HEK293 (cell line): ENCODE measurements at regions not wholly inside any gene's neighbourhood (a gene's known extent, or its start where the extent isn't known, plus 50 kb on each side); places are given as distances from the start of the nearest gene placed in this dataset.

Experiments
- CTCF ChIA-PET: fragments of 350-600 bp; formaldehyde crosslinking; extraction: SDS; loops from one replicate; lab custom pipeline; 2021; ENCODE audit warnings: antibody characterized with exemption; lab: Yijun Ruan, JAX
- POLR2A ChIA-PET: fragments of 300-600 bp; formaldehyde crosslinking; extraction: SDS; loops from one replicate; lab custom pipeline; 2020; ENCODE audit warnings: antibody characterized with exemption, inconsistent platforms; lab: Yijun Ruan, JAX
- H3K27ac ChIP-seq: fragments of 200-500 bp; sonication (Bioruptor generic); 2 replicates; pipeline ENCODE4 v1.5.1; 2014; ENCODE audit warnings: low read depth, low read length, control low read depth, inconsistent platforms; ENCODE audit errors: extremely low read depth
- H3K36me3 ChIP-seq, 2 experiments: fragments of 200-500 bp in 1 of 2; sonication (Bioruptor generic) in 1 of 2; 1 replicate in 1 of 2; 2 replicates in 1 of 2; pipeline ENCODE4 v1.5.1; 2014 to 2017; ENCODE audit warnings: inconsistent platforms in 2 of 2, low read length in 2 of 2; ENCODE audit not compliant: control insufficient read depth in 2 of 2, insufficient read depth in 1 of 2
- H3K4me1 ChIP-seq: fragments of 200-500 bp; sonication (Bioruptor generic); 2 replicates; pipeline ENCODE4 v1.5.1; 2014; ENCODE audit warnings: mild to moderate bottlenecking, low read length, inconsistent platforms; ENCODE audit not compliant: control insufficient read depth, insufficient read depth
- H3K4me3 ChIP-seq: 2 replicates; pipeline ENCODE4 v1.5.1; 2011; ENCODE audit warnings: low read depth, mild to moderate bottlenecking, control low read depth, low read length, moderate library complexity
- H3K9me3 ChIP-seq: fragments of 200-500 bp; sonication (Bioruptor generic); 2 replicates; pipeline ENCODE4 v1.5.1; 2014; ENCODE audit warnings: low read depth, low read length, inconsistent platforms; ENCODE audit not compliant: control insufficient read depth, insufficient read depth
- FEZF1 ChIP-seq: fragments of 450-650 bp; formaldehyde crosslinking; IDR thresholded peaks from 2 replicates; pipeline ENCODE4 v1.5.1; 2016; ENCODE audit warnings: missing biosample characterization, missing genetic modification characterization
- GFI1B ChIP-seq: fragments of 450-650 bp; formaldehyde crosslinking; IDR thresholded peaks from 2 replicates; pipeline ENCODE4 v1.5.1; 2016; ENCODE audit warnings: missing biosample characterization, missing genetic modification characterization
- GLIS2 ChIP-seq: fragments of 450-650 bp; formaldehyde crosslinking; IDR thresholded peaks from 2 replicates; pipeline ENCODE4 v1.5.1; 2016; ENCODE audit warnings: missing biosample characterization, missing genetic modification characterization
- KLF8 ChIP-seq: fragments of 450-650 bp; formaldehyde crosslinking; IDR thresholded peaks from 2 replicates; pipeline ENCODE4 v1.5.1; 2016; ENCODE audit warnings: missing biosample characterization, missing genetic modification characterization
- MZF1 ChIP-seq: fragments of 450-650 bp; formaldehyde crosslinking; IDR thresholded peaks from 2 replicates; pipeline ENCODE4 v1.5.1; 2017; ENCODE audit warnings: missing biosample characterization, missing genetic modification characterization, borderline replicate concordance
- PRDM6 ChIP-seq: fragments of 450-650 bp; formaldehyde crosslinking; IDR thresholded peaks from 2 replicates; pipeline ENCODE4 v1.5.1; 2017; ENCODE audit warnings: missing biosample characterization, missing genetic modification characterization
- TCF7L2 ChIP-seq: IDR thresholded peaks from 2 replicates; pipeline ENCODE4 v1.6.1; 2011; ENCODE audit warnings: low read depth, mild to moderate bottlenecking, inconsistent platforms, low read length, moderate library complexity, borderline replicate concordance
- ZBTB20 ChIP-seq: fragments of 450-650 bp; formaldehyde crosslinking; IDR thresholded peaks from 2 replicates; pipeline ENCODE4 v1.5.1; 2016; ENCODE audit warnings: missing biosample characterization, missing genetic modification characterization
- ZBTB49 ChIP-seq: fragments of 450-650 bp; formaldehyde crosslinking; IDR thresholded peaks from 2 replicates; pipeline ENCODE4 v1.5.1; 2016; ENCODE audit warnings: missing biosample characterization, missing genetic modification characterization, low read depth
- ZNF148 ChIP-seq: fragments of 450-650 bp; formaldehyde crosslinking; IDR thresholded peaks from 2 replicates; pipeline ENCODE4 v1.5.0; 2017; ENCODE audit warnings: missing biosample characterization, missing genetic modification characterization, borderline replicate concordance
- ZNF335 ChIP-seq: fragments of 450-650 bp; formaldehyde crosslinking; conservative IDR thresholded peaks from 2 replicates; pipeline ENCODE4 v1.5.1; 2016; ENCODE audit warnings: missing biosample characterization, missing genetic modification characterization
- ZNF585B ChIP-seq: fragments of 450-650 bp; formaldehyde crosslinking; IDR thresholded peaks from 2 replicates; pipeline ENCODE4 v1.5.1; 2016; ENCODE audit warnings: missing biosample characterization, missing genetic modification characterization
- ZNF792 ChIP-seq: fragments of 450-650 bp; formaldehyde crosslinking; IDR thresholded peaks from 2 replicates; pipeline ENCODE4 v1.5.1; 2016; ENCODE audit warnings: missing biosample characterization, missing genetic modification characterization
- ZSCAN4 ChIP-seq: fragments of 450-650 bp; formaldehyde crosslinking; IDR thresholded peaks from 2 replicates; pipeline ENCODE4 v1.5.1; 2017; ENCODE audit warnings: missing biosample characterization, missing genetic modification characterization

GRCh38 chr13:33543089-33543459 lies 257.5 kb upstream of the STARD13 start:
- Histone ChIP-seq H3K4me1 (peaks cover 3% of the 10 kb centered on the region), H3K27ac (peak overlapping the region; percentile 99), H3K4me3 (peak overlapping the region; percentile 37), H3K9me3 (no peaks in the 10 kb centered on the region), H3K36me3 (no peaks in the 10 kb centered on the region)
- POLR2A ChIA-PET: interaction anchor here (1.0 to 1.3 kb wide), 2 partner anchors 76 to 198 kb away, joined by 3 read pairs; no protein-coding TSS in a partner anchor
- CTCF ChIA-PET: interaction anchor here (0.6 to 1.9 kb wide), 13 partner anchors 13 to 1542 kb away, joined by 3 to 10 read pairs (median 3); no protein-coding TSS in a partner anchor
- TF ChIP-seq FEZF1 (tag by site-specific recombination) (0 out of 2 replicates have a peak, but pooled peaks have one; percentile 43), ZNF335 (tag by site-specific recombination) (peak; percentile 57), TCF7L2 (no peak)

GRCh38 chr13:33543631-33544265 lies 258.2 kb upstream of the STARD13 start:
- H3K4me3 ChIP-seq: no peak overlapping the region
- CTCF ChIA-PET: interaction anchor here (0.7 to 1.9 kb wide), 5 partner anchors 166 to 318 kb away, joined by 3 to 10 read pairs (median 4); no protein-coding TSS in a partner anchor
- H3K4me1 ChIP-seq: peaks cover 3% of the 10 kb centered on the region
- TF ChIP-seq ZBTB20 (peak; percentile 91), ZSCAN4 (no peak)
- TF ChIP-seq, all 188 proteins: peak for 1
- Histone ChIP-seq H3K27ac (peak overlapping the region; percentile 99), H3K9me3 (no peaks in the 10 kb centered on the region), H3K36me3 (no peaks in the 10 kb centered on the region)
- POLR2A ChIA-PET: interaction anchor here (1.0 to 1.3 kb wide), 2 partner anchors 76 to 199 kb away, joined by 3 read pairs; no protein-coding TSS in a partner anchor

GRCh38 chr13:33544308-33544707 lies 258.8 kb upstream of the STARD13 start:
- ChIA-PET CTCF (interaction anchor here (1.9 kb wide), 1 partner anchor 180 kb away, joined by 10 read pairs; no protein-coding TSS in a partner anchor), POLR2A (no interaction called here)
- peaks cover 3% of the 10 kb centered on the region for H3K4me1 ChIP-seq
- no peaks in the 10 kb centered on the region for H3K36me3 ChIP-seq
- no peak overlapping the region for H3K4me3 ChIP-seq
- peak overlapping the region; percentile 99; the same call in 1 of the 2 replicates for H3K27ac ChIP-seq
- no peaks in the 10 kb centered on the region for H3K9me3 ChIP-seq
- no peak for TF ChIP-seq MZF1 (tag by site-specific recombination)
- TF ChIP-seq ZNF148 (tag by site-specific recombination): no peak
- no peak for TF ChIP-seq ZNF792 (tag by site-specific recombination)
- TF ChIP-seq ZNF585B (tag by site-specific recombination): no peak
- 0 out of 2 replicates have a peak, but pooled peaks have one; percentile 4 for TF ChIP-seq GFI1B

- no peak overlapping the region for H3K27ac ChIP-seq
- H3K9me3 ChIP-seq: no peaks in the 10 kb centered on the region
- H3K4me3 ChIP-seq: no peak overlapping the region
- no peaks in the 10 kb centered on the region for H3K36me3 ChIP-seq
- POLR2A ChIA-PET: no interaction called here
- TF ChIP-seq GLIS2: no peak
- no peak for TF ChIP-seq KLF8 (tag by site-specific recombination)
- TF ChIP-seq PRDM6 (tag by site-specific recombination): no peak
- no peak for TF ChIP-seq ZBTB49 (tag by site-specific recombination)
- CTCF ChIA-PET: no interaction called here
- peaks cover 3% of the 10 kb centered on the region for H3K4me1 ChIP-seq
Observed at GRCh38 chr13:33545492-33545891, 259.9 kb upstream of the STARD13 start.
